ENCODE measurements at regions not wholly inside any gene's neighbourhood (a gene's known extent, or its start where the extent isn't known, plus 50 kb on each side); places are given as distances from the start of the nearest gene placed in this dataset.
A peak's percentile ranks its signal among the peaks of the same experiment; 100 is the strongest.

DNA sequence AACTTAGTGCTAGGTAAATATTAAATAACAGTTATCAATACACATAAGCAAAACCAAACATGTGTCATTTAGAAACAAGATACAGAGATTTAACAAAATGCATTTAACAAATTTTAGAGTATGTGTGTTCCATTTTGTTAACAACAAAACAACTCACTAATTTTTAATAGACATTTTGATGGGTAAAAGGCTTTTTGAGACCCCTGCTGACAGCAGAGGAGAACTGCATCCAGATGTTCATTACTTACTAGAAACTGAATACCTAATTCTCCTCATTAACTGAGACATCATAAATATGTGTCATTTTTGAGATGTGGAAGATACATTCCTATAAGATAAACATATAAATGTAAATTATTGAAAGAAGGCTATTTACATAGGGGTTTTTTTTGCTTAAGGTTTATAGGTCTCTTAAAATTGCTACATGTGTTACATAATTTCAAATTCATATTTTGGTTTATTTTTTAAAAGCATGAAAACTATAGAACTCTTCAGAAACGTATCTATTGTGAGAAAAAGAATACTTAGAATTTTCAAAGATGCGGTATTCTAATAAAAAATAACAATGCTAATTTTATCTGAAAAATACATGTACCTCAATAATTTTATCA is 1009.8 kb downstream of the TUSC7 start:
- Mint-ChIP-seq H3K9me3 (no peaks in the 10 kb centered on the region; the same call in 2 of the 3 replicates), H3K4me1 (no peaks in the 10 kb centered on the region; the same call in 2 of the 3 replicates), H3K27ac (no peak overlapping the region), H3K36me3 (ENCODE audit: low read depth) (no peaks in the 10 kb centered on the region), H3K27me3 (ENCODE audit: insufficient read depth, low read depth, poor library complexity) (no peaks in the 10 kb centered on the region), H3K4me3 (no peak overlapping the region)
- Histone ChIP-seq H2AFZ (no peak overlapping the region), H3F3A (replicated peaks; ENCODE audit: low read depth) (no peaks in the 10 kb centered on the region), H3K27me3 (ENCODE audit: insufficient read depth) (no peaks in the 10 kb centered on the region), H3K9me2 (ENCODE audit: insufficient read depth) (no peaks in the 10 kb centered on the region), H3K79me2 (replicated peaks; ENCODE audit: insufficient read depth) (no peaks in the 10 kb centered on the region), H3K4me2 (no peak overlapping the region), H3K36me3 (ENCODE audit: insufficient read depth) (no peaks in the 10 kb centered on the region), H3K4me3 (no peak overlapping the region), H3K4me1 (ENCODE audit: insufficient read depth) (0 out of 2 replicates have a peak, but pooled peaks cover 2% of the 10 kb centered on the region), H3K27ac (ENCODE audit: low read depth) (no peak overlapping the region), H4K20me1 (replicated peaks; ENCODE audit: insufficient read depth) (no peaks in the 10 kb centered on the region)
- no peak for ATAC-seq
- TF ChIP-seq, protein P1, sequence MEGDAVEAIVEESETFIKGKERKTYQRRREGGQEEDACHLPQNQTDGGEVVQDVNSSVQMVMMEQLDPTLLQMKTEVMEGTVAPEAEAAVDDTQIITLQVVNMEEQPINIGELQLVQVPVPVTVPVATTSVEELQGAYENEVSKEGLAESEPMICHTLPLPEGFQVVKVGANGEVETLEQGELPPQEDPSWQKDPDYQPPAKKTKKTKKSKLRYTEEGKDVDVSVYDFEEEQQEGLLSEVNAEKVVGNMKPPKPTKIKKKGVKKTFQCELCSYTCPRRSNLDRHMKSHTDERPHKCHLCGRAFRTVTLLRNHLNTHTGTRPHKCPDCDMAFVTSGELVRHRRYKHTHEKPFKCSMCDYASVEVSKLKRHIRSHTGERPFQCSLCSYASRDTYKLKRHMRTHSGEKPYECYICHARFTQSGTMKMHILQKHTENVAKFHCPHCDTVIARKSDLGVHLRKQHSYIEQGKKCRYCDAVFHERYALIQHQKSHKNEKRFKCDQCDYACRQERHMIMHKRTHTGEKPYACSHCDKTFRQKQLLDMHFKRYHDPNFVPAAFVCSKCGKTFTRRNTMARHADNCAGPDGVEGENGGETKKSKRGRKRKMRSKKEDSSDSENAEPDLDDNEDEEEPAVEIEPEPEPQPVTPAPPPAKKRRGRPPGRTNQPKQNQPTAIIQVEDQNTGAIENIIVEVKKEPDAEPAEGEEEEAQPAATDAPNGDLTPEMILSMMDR (conservative IDR thresholded peaks at IDR 0.05; ENCODE audit: low read depth in 2 of 2) = peak; percentile 51 to 79
- no peak for TF ChIP-seq ZNF331 (CRISPR knock-in tag; IDR thresholded peaks at IDR 0.05; ENCODE audit: low read depth)
- peak; percentile 63 for DNase-seq (ENCODE audit: low spot score)

DNA sequence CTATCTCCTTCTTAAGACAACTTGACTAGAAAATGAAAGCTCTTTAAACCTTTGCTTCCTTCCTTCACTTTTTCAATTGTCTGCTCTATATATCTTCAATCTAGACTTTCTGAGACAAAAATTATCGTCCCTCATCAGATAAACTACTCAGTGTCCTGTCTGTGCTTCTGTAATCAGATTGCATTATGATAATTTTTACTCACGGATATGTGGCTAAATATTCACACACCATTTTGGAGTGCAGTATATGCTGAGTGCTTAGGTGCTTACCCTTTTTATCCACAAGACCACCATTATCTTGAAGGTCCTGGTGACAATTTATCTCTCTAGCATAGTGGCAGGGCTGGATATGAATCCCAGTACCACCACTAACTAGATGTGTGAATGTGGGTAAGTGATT is 1012.3 kb downstream of the TUSC7 start:
- no peaks in the 10 kb centered on the region; the same call in 2 of the 3 replicates for H3K4me1 Mint-ChIP-seq
- H3F3A ChIP-seq (replicated peaks; ENCODE audit: low read depth) = no peaks in the 10 kb centered on the region
- no peak overlapping the region for H3K4me2 ChIP-seq
- H3K27me3 Mint-ChIP-seq (ENCODE audit: insufficient read depth, low read depth, poor library complexity) = no peaks in the 10 kb centered on the region
- H3K9me3 Mint-ChIP-seq = no peaks in the 10 kb centered on the region; the same call in 2 of the 3 replicates
- H3K9me2 ChIP-seq (ENCODE audit: insufficient read depth) = no peaks in the 10 kb centered on the region
- no peak overlapping the region for H3K4me3 Mint-ChIP-seq
- no peaks in the 10 kb centered on the region for H3K27me3 ChIP-seq (ENCODE audit: insufficient read depth)
- DNase-seq (ENCODE audit: low spot score) = no peak
- H3K4me1 ChIP-seq (ENCODE audit: insufficient read depth) = 0 out of 2 replicates have a peak, but pooled peaks cover 2% of the 10 kb centered on the region
- no peak overlapping the region for H2AFZ ChIP-seq
- H3K36me3 Mint-ChIP-seq (ENCODE audit: low read depth) = no peaks in the 10 kb centered on the region
- H3K36me3 ChIP-seq (ENCODE audit: insufficient read depth) = no peaks in the 10 kb centered on the region
- no peak overlapping the region for H3K4me3 ChIP-seq
- no peak overlapping the region for H3K27ac Mint-ChIP-seq
- H3K27ac ChIP-seq (ENCODE audit: low read depth) = no peak overlapping the region
- H3K79me2 ChIP-seq (replicated peaks; ENCODE audit: insufficient read depth) = no peaks in the 10 kb centered on the region
- no peaks in the 10 kb centered on the region for H4K20me1 ChIP-seq (replicated peaks; ENCODE audit: insufficient read depth)
- no peak for ATAC-seq
- TF ChIP-seq JUNB (IDR thresholded peaks at IDR 0.05; ENCODE audit: unreplicated experiment) = no peak
- TF ChIP-seq, protein P2, sequence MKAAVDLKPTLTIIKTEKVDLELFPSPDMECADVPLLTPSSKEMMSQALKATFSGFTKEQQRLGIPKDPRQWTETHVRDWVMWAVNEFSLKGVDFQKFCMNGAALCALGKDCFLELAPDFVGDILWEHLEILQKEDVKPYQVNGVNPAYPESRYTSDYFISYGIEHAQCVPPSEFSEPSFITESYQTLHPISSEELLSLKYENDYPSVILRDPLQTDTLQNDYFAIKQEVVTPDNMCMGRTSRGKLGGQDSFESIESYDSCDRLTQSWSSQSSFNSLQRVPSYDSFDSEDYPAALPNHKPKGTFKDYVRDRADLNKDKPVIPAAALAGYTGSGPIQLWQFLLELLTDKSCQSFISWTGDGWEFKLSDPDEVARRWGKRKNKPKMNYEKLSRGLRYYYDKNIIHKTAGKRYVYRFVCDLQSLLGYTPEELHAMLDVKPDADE (IDR thresholded peaks at IDR 0.05) = no peak
- TF ChIP-seq EZH2phosphoT487 (IDR thresholded peaks at IDR 0.05; ENCODE audit: unreplicated experiment) = no peak
- TF ChIP-seq CREB1 (CRISPR knock-in tag; IDR thresholded peaks at IDR 0.05; ENCODE audit: low read depth) = no peak
- TF ChIP-seq STAT1 (IDR thresholded peaks at IDR 0.05; ENCODE audit: unreplicated experiment) = no peak
- TF ChIP-seq, protein P3, sequence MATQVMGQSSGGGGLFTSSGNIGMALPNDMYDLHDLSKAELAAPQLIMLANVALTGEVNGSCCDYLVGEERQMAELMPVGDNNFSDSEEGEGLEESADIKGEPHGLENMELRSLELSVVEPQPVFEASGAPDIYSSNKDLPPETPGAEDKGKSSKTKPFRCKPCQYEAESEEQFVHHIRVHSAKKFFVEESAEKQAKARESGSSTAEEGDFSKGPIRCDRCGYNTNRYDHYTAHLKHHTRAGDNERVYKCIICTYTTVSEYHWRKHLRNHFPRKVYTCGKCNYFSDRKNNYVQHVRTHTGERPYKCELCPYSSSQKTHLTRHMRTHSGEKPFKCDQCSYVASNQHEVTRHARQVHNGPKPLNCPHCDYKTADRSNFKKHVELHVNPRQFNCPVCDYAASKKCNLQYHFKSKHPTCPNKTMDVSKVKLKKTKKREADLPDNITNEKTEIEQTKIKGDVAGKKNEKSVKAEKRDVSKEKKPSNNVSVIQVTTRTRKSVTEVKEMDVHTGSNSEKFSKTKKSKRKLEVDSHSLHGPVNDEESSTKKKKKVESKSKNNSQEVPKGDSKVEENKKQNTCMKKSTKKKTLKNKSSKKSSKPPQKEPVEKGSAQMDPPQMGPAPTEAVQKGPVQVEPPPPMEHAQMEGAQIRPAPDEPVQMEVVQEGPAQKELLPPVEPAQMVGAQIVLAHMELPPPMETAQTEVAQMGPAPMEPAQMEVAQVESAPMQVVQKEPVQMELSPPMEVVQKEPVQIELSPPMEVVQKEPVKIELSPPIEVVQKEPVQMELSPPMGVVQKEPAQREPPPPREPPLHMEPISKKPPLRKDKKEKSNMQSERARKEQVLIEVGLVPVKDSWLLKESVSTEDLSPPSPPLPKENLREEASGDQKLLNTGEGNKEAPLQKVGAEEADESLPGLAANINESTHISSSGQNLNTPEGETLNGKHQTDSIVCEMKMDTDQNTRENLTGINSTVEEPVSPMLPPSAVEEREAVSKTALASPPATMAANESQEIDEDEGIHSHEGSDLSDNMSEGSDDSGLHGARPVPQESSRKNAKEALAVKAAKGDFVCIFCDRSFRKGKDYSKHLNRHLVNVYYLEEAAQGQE (IDR thresholded peaks at IDR 0.05; ENCODE audit: unreplicated experiment) = no peak
- no peak for TF ChIP-seq EZH2 (IDR thresholded peaks at IDR 0.05; ENCODE audit: low read depth, unreplicated experiment)

Data from GM23338 (cell line).